Suprapubic skin (tissue), 4 donors: ENCODE measurements at regions not wholly inside any gene's neighbourhood (a gene's known extent, or its start where the extent isn't known, plus 50 kb on each side); places are given as distances from the start of the nearest gene placed in this dataset.

Source experiments
- DNase-seq, 2 donors: peaks; one replicate each; pipeline ENCODE4 v3.0.0-alpha.2; 2019; ENCODE audit warnings: low spot score in 2 of 2
- H3K27ac ChIP-seq: fragments of 200-600 bp; sonication (generic); one replicate; pipeline ENCODE4 v1.5.1; 2019
- H3K27me3 ChIP-seq: fragments of 200-600 bp; sonication (generic); one replicate; pipeline ENCODE4 v1.5.1; 2019
- H3K36me3 ChIP-seq: fragments of 200-600 bp; sonication (generic); one replicate; pipeline ENCODE4 v1.5.1; 2019
- H3K4me1 ChIP-seq: fragments of 200-600 bp; sonication (generic); one replicate; pipeline ENCODE4 v1.5.1; 2019
- H3K4me3 ChIP-seq: fragments of 200-600 bp; sonication (generic); one replicate; pipeline ENCODE4 v1.5.1; 2019; ENCODE audit warnings: mild to moderate bottlenecking
- H3K9me3 ChIP-seq: fragments of 200-600 bp; sonication (generic); one replicate; pipeline ENCODE4 v1.5.1; 2019
- CTCF ChIP-seq, 2 donors: fragments of 200-600 bp in 1 of 2; fragments of 450-650 bp in 1 of 2; sonication (generic) in 1 of 2; IDR thresholded peaks; one replicate each; pipeline ENCODE4 v1.5.1; 2016 to 2019; ENCODE audit warnings: antibody characterized with exemption in 2 of 2, mild to moderate bottlenecking in 1 of 2, moderate library complexity in 1 of 2
- EP300 ChIP-seq: sonication (generic); formaldehyde crosslinking; IDR thresholded peaks from one replicate; pipeline ENCODE4 v1.6.1; 2017; ENCODE audit warnings: antibody characterized with exemption
- POLR2A ChIP-seq, 2 donors: fragments of 450-650 bp; IDR thresholded peaks; one replicate each; pipeline ENCODE4 v1.6.1; 2017; ENCODE audit warnings: antibody characterized with exemption in 2 of 2, mild to moderate bottlenecking in 2 of 2, moderate library complexity in 2 of 2
- POLR2AphosphoS5 ChIP-seq, 3 donors: sonication (generic); formaldehyde crosslinking; IDR thresholded peaks; one replicate each; pipeline ENCODE4 v1.6.1; 2017; ENCODE audit warnings: antibody characterized with exemption in 3 of 3
- WGBS: methylation state at CpG from one replicate; pipeline ENCODE4 v1.1.5; 2018; 5-methylcytosine and 5-hydroxymethylcytosine counted together

DNA sequence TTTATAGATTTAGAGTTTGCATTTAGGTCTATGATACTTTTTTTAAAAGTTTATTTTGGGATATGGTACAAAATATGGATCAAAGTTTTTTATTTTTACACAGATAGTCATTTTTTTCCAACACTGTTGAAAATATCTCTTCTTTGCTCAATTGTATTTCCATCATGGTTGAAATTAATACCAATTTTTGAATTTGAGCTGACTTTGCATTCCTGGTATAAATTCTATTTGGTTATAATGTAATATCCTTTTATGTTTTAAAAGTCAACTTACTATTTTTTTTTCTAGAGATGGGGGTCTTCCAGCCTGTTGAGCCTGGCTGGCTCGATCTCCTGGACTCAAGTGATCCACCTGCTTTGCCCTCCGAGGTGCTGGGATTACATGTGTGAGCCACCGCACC is 620.1 kb downstream of the OLFM4 start:
- WGBS: 86% methylated on average over 3 of the region's 3 CpGs

GRCh38 chr13:53672005-53672404 is 643.4 kb downstream of the OLFM4 start:
- no peaks in the 10 kb centered on the region for H3K9me3 ChIP-seq
- no peak overlapping the region for H3K27ac ChIP-seq
- TF ChIP-seq POLR2AphosphoS5 (IDR thresholded peaks at IDR 0.05) (no peak), POLR2A (IDR thresholded peaks at IDR 0.05) (no peak), CTCF (IDR thresholded peaks at IDR 0.05) (no peak), EP300 (no peak)
- H3K4me3 ChIP-seq: no peak overlapping the region
- DNase-seq: no peak
- no peaks in the 10 kb centered on the region for H3K27me3 ChIP-seq
- no peaks in the 10 kb centered on the region for H3K36me3 ChIP-seq
- no peaks in the 10 kb centered on the region for H3K4me1 ChIP-seq
- WGBS: 69% methylated on average over 2 of the region's 2 CpGs

More for the DNA sequence above, 620.1 kb downstream of the OLFM4 start:
- TF ChIP-seq CTCF (IDR thresholded peaks at IDR 0.05) (no peak), POLR2AphosphoS5 (IDR thresholded peaks at IDR 0.05) (no peak), POLR2A (IDR thresholded peaks at IDR 0.05) (no peak), EP300 (no peak)
- H3K4me1 ChIP-seq: no peaks in the 10 kb centered on the region
- no peak overlapping the region for H3K4me3 ChIP-seq
- no peaks in the 10 kb centered on the region for H3K36me3 ChIP-seq
- no peaks in the 10 kb centered on the region for H3K9me3 ChIP-seq
- no peak for DNase-seq
- no peak overlapping the region for H3K27ac ChIP-seq
- H3K27me3 ChIP-seq: no peaks in the 10 kb centered on the region

DNA sequence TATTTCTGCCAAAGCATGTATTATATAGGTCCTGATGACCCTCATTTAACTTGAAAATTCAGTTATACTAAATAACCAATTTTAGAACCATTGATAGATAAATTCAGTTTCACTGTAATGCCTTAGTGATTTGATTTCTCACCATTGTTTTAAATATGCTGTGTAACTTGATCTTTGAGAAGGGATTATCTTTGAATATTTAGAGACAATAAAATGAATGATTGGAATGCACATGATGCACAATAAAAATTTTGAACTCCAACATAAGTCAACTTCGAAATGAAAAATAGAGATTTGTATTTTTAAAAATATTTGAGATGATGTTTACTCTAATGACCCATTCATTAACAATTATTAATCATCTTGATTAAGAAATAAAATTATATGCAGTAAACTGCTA is 654.5 kb downstream of the OLFM4 start:
- no peak for DNase-seq
- no peak for TF ChIP-seq EP300
- TF ChIP-seq POLR2AphosphoS5 (IDR thresholded peaks at IDR 0.05): no peak
- no peak for TF ChIP-seq CTCF (IDR thresholded peaks at IDR 0.05)
- TF ChIP-seq POLR2A (IDR thresholded peaks at IDR 0.05): no peak
- H3K36me3 ChIP-seq: no peaks in the 10 kb centered on the region
- no peaks in the 10 kb centered on the region for H3K9me3 ChIP-seq
- WGBS: 72% methylated on average over 1 of the region's 1 CpG
- H3K4me1 ChIP-seq: no peaks in the 10 kb centered on the region
- H3K27ac ChIP-seq: no peak overlapping the region
- no peak overlapping the region for H3K4me3 ChIP-seq
- no peaks in the 10 kb centered on the region for H3K27me3 ChIP-seq

GRCh38 chr13:53683608-53684007 is 655.0 kb downstream of the OLFM4 start:
- no peak overlapping the region for H3K27ac ChIP-seq
- 94% methylated on average over 2 of the region's 2 CpGs for WGBS
- H3K9me3 ChIP-seq: no peaks in the 10 kb centered on the region
- no peak for DNase-seq
- H3K36me3 ChIP-seq: no peaks in the 10 kb centered on the region
- H3K27me3 ChIP-seq: no peaks in the 10 kb centered on the region
- TF ChIP-seq POLR2A (IDR thresholded peaks at IDR 0.05): no peak
- TF ChIP-seq EP300: no peak
- no peak for TF ChIP-seq POLR2AphosphoS5 (IDR thresholded peaks at IDR 0.05)
- TF ChIP-seq CTCF (IDR thresholded peaks at IDR 0.05): no peak
- H3K4me3 ChIP-seq: no peak overlapping the region
- no peaks in the 10 kb centered on the region for H3K4me1 ChIP-seq

DNA sequence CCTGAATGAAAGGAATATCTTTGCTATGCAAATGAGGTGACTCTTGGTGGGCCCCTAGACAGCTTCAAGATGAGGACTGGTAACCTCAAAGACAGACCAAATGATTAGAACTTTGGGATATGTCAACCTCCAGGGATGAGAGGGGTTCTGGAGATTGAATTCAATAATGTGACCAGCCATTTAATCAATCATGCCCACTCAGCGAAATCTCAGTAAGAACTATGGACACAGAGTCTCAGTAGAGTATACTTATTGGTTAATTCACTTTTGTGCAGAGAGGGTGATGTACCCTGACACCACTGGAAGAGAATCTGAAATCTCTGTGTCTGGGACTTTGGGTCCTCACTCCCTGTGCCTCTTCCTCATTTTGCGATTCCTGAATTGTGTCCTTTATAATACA is 662.8 kb downstream of the OLFM4 start:
- 85% methylated on average over 2 of the region's 2 CpGs for WGBS

More for the DNA sequence above, 662.8 kb downstream of the OLFM4 start:
- Histone ChIP-seq H3K27me3 (no peaks in the 10 kb centered on the region), H3K4me3 (no peak overlapping the region), H3K9me3 (no peaks in the 10 kb centered on the region), H3K4me1 (no peaks in the 10 kb centered on the region), H3K36me3 (no peaks in the 10 kb centered on the region), H3K27ac (no peak overlapping the region)
- TF ChIP-seq CTCF (IDR thresholded peaks at IDR 0.05) (no peak), POLR2AphosphoS5 (IDR thresholded peaks at IDR 0.05) (no peak), EP300 (no peak), POLR2A (IDR thresholded peaks at IDR 0.05) (no peak)
- DNase-seq: no peak
